ENCODE measurements at regions not wholly inside any gene's neighbourhood (a gene's known extent, or its start where the extent isn't known, plus 50 kb on each side); places are given as distances from the start of the nearest gene placed in this dataset.

- TF ChIP-seq POLR2A (IDR thresholded peaks at IDR 0.05) (no peak), CTCF (IDR thresholded peaks at IDR 0.05) (no peak), EP300 (IDR thresholded peaks at IDR 0.05) (no peak)
Observed at GRCh38 chr13:59178344-59178743, 985.4 kb downstream of the DIAPH3 start.

Data from sigmoid colon (tissue), 4 donors.